ENCODE measurements at regions not wholly inside any gene's neighbourhood (a gene's known extent, or its start where the extent isn't known, plus 50 kb on each side); places are given as distances from the start of the nearest gene placed in this dataset.

DNA sequence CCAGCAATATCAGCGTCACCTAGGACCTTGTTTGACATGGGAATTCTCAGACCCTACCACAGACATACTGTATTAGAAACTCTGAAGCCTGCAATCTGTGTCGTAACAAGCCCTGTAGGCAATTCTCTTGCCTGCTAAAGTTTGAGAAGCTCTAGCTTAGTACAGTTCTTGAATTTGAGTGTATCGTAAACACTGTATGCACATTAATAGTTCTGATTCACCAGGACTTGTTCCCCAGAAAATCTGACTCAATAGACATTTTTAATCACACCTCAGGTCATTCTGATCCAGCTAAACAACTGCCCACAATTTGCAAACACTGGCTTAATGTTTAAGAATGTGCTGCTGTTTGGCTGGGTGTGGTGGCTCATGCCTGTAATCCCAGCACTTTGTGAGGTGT lies 414.3 kb downstream of the TFAP2A start:
- no peak overlapping the region for H3K27ac ChIP-seq

DNA sequence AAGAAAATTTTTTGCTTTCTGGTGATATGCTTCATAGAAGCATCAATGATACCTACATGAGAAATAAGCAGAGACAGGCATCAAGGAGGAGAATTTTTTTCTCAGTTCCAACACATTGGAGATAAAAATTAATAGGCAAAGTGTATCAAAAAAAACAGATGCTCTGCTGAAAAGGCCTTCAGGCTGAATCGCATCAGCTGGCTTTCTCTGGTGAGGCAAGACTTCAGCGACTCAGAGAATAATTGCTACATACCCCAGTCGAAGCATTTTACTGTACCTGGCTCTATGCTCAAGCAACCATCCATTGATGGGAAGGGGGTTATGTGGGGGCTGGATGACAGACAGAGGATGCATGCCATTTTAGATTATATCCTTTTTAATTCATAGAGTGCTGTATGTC lies 415.1 kb downstream of the TFAP2A start:
- H3K27ac ChIP-seq, result no peak overlapping the region
- TF ChIP-seq, protein P1, sequence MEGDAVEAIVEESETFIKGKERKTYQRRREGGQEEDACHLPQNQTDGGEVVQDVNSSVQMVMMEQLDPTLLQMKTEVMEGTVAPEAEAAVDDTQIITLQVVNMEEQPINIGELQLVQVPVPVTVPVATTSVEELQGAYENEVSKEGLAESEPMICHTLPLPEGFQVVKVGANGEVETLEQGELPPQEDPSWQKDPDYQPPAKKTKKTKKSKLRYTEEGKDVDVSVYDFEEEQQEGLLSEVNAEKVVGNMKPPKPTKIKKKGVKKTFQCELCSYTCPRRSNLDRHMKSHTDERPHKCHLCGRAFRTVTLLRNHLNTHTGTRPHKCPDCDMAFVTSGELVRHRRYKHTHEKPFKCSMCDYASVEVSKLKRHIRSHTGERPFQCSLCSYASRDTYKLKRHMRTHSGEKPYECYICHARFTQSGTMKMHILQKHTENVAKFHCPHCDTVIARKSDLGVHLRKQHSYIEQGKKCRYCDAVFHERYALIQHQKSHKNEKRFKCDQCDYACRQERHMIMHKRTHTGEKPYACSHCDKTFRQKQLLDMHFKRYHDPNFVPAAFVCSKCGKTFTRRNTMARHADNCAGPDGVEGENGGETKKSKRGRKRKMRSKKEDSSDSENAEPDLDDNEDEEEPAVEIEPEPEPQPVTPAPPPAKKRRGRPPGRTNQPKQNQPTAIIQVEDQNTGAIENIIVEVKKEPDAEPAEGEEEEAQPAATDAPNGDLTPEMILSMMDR (conservative IDR thresholded peaks at IDR 0.05), result no peak

More for the DNA sequence above, 414.3 kb downstream of the TFAP2A start:
- TF ChIP-seq, protein P1 (conservative IDR thresholded peaks at IDR 0.05), result no peak

DNA sequence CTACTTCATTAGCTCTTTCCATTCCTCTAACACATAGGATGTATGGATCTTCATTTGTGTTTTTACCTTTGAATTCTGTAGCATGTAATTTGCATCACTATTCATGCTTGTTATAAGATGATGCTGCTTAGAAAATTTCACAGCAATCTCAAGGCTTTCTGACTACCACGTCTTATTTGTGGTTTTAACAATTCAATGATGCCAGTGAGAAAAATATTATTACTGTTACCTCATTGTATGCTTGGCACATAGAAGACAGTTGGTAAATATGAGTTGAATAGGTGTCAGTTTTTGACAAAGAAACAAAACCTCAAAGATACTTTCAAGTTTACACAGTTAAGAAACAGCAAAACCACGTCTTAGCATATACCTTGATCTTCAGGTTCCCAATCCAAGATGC lies 428.6 kb downstream of the TFAP2A start:
- TF ChIP-seq, protein P1 (conservative IDR thresholded peaks at IDR 0.05), result no peak

DNA sequence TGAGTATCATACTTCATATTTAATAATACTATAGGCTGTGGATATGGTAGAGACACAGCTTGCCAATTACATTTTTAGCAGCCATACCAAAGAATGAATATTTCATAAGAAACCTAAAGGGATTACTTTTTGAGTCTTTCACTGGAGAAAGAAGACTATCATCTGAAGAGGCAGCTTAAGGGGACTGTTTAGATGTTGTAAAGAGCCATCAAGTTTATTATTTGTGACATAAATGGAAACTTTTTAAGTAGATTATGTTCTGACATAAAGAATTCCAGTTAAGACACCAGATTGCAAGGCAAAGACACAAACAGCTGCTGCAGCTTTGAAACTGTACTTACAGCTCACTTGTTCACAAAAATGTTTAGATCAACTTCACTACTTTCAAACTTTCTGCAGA lies 429.4 kb downstream of the TFAP2A start:
- H3K27ac ChIP-seq, result no peak overlapping the region
- TF ChIP-seq, protein P1 (conservative IDR thresholded peaks at IDR 0.05), result no peak

More for the DNA sequence above, 428.6 kb downstream of the TFAP2A start:
- no peak overlapping the region for H3K27ac ChIP-seq

DNA sequence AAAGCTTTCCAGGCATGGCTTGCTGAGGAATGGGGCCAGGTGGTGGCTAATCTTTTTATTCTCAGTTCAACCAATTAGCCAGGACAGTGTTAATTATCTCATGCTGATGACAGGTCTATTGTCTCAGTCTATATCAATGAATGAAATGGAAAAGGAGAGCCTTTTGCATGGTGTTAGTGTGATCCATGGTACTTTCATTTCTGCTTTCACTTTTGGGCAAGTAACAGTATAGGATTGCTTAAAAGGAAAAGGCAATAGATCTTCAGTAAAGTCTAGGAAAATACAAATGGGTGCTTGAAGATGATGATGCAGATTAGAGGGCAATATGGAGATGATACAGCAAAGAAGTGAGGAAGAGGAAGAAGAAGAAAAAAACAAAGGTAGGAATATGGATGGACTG lies 430.3 kb downstream of the TFAP2A start:
- TF ChIP-seq, protein P1 (conservative IDR thresholded peaks at IDR 0.05), result no peak
- no peak overlapping the region for H3K27ac ChIP-seq

DNA sequence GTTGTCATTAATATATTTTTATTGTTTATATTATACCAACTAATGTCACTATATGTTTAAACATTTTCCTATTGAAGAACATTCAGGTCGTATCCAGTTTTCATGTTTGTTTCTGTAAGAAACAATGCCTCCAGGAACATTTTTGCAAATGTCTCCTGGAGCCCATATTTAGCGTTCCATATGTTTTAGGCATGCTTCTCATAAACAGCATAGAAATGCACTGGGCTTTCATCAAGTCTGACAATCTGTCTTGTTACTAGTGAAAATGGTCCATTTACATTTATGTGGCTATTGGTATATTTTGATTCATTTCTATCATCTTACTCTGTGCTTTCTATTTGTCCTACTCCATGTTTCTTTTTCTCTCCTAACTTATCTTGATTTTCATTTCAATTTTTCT lies 431.7 kb downstream of the TFAP2A start:
- TF ChIP-seq, protein P1 (conservative IDR thresholded peaks at IDR 0.05), result no peak
- no peak overlapping the region for H3K27ac ChIP-seq

DNA sequence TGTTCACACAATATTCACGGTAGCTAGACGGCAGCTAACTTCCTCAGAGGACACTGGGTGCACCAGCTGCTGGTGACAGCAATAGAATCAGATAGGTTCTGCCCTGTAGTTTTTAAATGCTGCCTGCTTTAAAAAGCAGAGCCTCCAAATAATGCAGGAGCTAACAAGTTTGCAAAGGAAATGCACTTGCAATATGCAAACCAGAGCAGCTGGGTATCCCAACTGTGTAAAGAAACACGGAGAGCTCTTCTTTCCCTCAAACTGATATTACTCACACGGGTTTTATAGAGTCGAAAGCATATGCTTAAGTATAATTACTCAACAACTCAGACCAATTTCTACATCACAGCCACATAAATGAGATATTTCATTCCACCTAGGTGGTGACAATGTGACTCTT lies 432.7 kb downstream of the TFAP2A start:
- H3K27ac ChIP-seq, result no peak overlapping the region
- TF ChIP-seq, protein P1 (conservative IDR thresholded peaks at IDR 0.05), result no peak

DNA sequence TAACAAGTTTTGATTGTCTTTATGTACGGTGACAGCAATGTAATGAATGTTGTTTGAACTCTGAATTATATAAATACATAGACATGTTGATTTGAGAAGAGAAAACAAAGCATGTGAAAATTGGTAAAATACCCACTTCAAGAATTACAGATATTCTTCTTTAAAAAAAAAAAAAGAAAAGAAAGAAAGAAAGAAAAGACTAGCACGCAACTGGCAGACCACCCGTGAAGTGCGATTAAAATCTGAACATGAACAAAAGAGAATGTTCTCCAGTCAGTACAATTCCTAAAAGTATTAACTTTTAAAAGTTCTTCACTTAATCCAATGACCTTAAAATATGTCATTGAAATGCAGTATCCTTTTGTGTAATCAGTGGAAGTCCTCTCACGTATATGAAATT lies 434.9 kb downstream of the TFAP2A start:
- H3K27ac ChIP-seq, result no peak overlapping the region
- TF ChIP-seq, protein P1 (conservative IDR thresholded peaks at IDR 0.05), result no peak

Measured in VCaP (cell line).